Fibroblast of peridontal ligament (primary cell): ENCODE measurements at regions not wholly inside any gene's neighbourhood (a gene's known extent, or its start where the extent isn't known, plus 50 kb on each side); places are given as distances from the start of the nearest gene placed in this dataset.

ENCODE experiments used
- DNase-seq: peaks from one replicate; pipeline ENCODE4 v3.0.0-alpha.2; 2010; ENCODE audit errors: extremely low read depth

DNA sequence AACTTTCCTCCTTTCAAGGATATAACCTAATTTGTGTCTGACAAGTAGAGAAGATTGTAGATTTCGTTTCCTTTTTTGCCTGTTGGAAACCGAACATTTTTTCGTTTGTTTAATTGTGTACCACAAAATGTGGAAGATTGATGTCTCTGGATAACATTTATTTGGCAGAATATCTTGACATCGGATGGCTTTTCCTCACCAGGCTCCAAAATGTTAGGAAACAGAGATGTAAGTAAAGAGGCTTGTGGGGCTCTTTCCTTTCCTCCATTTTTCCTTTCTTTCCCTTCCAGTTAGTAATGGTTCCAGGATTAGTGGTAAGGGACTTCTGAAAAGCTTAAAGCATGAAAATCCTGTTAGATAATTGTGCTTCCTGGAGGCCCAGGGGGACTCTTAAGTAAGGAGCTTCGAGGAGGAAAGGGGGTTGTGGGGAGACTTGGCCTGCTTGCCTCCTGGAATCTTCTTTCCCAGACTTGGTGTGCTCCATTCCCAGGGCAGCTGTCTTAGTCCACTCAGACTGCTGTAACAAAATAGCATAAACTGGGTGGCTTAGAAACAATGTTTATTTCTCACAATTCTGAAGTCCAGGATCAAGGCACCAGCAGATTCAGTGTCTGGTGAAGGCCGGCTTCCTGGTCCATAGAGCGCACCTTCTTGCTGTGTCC lies 243.1 kb upstream of the PWP1 start:
- peak; percentile 53 for DNase-seq

DNA sequence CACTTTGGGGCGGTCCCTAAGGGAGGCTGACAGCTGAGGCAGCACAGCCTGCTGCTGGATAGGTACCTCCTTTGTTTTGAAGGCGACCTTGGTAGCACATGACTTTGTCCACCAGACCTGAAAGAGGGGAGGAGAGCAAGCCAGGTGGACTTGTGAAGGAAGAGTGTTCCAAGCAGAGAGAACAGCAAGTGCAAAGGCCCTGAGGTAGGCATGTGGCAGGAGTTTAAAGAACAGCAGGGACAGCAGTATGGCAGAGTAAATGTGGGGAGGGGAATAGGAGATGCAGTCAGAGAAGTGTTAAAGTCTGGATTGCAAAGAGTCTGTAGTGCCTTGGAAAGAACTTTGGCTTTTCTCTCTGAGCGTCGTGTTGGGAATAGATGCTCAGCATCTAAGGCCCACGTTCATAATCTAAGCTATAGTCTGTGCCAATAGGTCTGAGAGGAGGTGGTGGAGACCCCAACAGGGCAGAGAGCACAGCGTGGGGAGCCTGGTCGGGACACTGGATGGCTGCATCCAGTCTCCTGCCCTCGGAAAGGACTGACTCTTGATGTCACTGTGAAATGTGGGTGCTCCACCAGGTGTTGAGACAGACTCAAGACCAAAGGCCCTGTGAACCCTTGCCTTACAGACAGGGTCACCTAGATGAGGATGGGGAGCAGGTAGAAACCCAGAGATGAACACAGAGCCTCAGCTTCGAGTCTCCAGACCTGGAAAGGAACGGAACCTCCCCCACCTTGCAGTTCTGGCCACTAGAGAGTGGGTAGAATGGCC lies 242.1 kb upstream of the PWP1 start:
- no peak for DNase-seq

DNA sequence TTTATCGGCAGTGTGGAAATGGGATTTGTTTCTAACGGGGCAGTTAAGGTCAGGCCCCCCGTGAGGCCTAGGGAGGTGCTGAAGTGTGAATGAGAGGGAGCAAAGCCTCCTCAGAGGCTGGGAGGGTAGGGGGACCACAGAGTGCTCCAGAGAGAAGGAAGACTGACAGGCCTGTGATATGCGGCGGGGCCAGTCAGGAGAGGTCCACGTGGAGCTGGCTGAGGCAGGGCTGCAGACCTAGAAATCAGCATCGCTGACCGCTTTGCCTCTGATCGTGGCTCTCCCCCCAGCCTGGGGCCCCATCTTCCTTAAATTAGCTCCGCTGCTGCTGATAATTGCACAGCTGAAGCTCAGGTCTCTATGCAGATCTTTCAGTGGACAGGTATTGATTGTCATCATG lies 240.8 kb upstream of the PWP1 start:
- no peak for DNase-seq

DNA sequence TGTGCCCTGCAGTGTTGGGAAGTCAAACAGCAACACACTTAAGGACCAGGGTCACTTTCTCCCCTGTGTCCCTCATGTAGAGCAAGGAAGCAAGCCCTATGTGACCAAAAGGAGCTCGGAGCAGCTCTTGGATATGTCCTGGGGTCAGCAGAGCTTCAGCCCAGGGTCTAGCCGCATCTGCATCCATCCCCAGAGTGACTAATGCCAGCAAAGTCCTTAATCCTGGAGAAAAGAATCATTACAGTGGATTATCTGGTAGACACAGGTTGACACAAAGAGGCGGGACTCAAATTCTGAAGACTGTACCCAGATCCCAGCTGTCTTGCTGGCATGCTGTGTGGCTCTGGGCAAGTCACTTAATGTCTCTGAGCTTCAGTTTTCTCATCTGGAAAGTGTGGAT lies 239.1 kb upstream of the PWP1 start:
- no peak for DNase-seq

DNA sequence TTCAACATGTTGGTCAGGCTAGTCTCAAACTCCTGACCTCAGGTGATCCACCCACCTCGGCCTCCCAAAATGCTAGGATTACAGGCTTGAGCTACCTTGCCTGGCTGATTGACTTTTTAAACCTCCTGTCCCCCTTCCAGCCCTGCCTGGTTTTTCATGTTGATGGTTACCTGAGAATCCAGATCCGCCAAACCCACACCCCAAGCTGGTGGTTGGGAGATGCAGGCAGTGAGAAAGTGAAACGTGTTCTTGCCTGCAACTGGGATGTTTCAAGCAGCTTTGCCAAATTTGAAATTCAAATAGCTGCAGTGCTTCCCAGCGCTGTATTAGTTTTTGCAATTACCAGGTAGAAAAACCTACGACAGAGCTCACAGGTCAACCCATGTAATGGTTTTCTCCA lies 238.3 kb upstream of the PWP1 start:
- no peak for DNase-seq

DNA sequence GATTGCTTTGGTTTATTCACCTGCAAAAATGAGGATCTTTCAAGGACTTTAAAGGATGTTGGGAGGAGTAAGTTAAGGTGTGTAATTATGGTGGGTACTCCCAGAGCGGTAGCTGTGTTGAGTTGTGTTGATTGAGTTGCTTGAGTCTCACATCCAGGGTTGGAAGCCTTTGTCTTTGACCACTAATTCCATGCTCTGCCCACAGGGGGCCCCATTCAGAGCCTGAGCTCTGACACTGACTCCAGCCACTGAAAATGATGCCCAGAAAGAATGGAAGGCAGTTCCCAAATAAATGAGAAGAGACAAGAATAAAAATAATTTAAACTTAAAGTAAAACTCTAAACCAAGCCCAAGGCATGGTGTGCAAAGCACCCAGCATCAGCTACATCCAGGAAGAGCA lies 237.4 kb upstream of the PWP1 start:
- peak; percentile 16 for DNase-seq

DNA sequence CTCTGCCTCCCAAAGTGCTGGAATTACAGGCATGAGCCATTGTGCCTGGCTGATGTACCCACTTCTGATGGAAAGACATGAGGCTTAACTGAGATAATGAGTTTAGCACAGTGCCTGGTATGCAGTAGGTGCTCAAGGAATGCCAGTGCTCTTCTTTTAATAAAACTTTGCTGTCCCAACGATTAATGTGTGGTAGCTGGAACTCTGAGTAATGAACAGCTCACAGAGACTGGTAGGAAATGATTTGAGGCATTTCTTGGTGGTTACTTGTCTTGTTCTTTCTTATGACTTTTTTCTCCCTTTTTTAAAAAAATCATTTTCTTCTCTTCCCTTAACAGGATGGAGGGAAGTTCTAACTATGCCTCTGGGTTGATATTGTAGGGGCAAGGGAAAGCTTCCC lies 235.7 kb upstream of the PWP1 start:
- DNase-seq, result peak; percentile 13

DNA sequence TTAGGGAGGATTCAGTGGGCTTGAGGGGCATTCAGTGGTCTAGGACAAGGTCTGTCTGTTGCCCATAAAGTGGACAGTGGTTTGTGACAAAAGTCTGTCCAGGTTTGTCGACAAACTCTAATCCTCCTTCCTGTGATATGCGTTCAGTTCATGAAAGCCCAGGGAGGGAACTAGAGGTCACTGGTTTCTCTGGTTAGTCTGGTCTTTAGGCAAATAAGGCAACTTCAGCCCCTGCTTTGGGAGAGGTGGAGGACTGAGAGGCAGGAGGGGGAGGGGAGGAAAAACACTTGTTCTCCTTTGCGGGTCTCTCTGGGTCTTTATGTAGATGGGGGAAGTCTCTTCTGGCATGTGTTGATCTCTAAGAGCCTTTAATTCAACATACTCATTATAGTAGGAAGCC lies 235.1 kb upstream of the PWP1 start:
- DNase-seq, result no peak

DNA sequence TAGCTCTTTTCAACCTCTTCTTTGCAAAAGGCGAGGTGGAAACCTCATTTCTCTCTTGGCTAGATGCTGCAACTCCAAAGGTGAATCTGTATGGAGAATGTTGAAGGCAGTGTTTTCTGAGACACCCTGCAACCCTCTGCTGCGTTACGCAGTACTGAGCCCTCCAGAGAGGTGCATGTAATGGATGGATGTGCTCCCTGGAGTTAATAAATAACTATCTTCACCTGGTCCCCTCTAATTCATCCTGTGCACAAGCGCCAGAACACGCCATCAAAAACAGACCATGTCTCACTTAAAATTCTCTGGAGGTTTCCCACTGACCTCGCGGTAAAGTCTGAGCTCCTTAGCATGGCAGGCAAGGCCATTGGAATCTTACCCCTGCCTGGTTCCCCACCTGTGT lies 234.4 kb upstream of the PWP1 start:
- no peak for DNase-seq

DNA sequence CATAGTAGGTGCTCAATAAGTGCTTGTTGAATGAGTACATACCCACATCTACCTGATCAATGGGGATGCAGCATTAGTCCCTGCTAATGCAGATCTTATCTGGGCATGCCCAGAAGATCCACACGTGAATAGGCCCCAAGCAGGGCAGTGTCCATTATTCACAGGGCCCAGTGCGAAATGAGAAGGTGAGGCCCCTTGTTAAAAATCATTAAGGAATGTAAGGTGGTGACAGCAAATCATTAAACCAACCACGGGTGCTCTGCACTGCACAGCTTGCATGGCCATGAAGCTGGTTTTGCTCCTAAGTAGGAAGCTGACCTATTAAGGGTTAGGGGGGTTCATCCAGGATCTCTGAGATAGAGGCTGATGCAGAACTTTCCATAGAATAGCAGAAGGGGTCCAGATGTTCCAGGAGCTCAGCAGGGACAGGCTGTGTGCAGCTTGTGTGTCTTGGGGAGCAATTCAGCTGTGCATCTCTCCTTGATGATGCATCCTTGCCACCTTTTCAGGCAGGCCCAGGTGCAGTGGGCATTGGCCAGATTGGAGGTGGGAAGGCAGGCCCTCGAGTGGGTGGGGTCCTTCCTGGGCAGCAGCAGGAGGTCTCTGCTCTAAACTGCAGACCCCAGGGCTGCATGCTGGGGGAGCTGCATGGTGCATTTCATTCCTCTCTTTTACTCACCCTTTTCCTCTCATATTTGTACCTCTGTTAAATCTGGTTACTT lies 231.3 kb upstream of the PWP1 start:
- DNase-seq, result no peak

DNA sequence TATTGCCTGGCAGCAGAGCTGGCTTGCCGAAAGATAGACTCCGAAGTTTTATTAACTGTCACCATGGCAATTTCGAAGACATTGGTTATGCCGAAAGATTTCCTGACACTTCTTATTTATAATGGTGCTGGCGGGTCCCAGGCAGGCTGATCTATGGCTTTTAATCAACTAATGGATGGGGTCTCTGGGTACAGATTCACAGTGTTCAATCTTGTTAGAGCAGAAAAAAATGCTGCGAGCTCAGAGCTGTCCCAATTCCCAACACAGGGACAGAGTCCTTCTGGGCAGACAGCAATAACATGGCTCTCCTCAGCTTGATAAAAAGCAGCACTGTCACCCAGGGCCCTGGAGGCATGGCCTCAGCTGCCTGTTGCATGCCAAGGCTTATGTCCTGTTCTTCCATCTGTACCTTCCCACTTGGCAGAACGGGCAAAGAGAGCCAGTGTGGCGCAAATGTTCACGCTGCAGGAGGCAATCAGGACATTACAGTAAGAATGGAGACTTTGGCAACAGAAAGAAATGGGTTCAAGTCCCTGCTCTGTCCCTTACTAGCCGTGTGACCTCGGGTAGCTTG lies 228.2 kb upstream of the PWP1 start:
- no peak for DNase-seq

DNA sequence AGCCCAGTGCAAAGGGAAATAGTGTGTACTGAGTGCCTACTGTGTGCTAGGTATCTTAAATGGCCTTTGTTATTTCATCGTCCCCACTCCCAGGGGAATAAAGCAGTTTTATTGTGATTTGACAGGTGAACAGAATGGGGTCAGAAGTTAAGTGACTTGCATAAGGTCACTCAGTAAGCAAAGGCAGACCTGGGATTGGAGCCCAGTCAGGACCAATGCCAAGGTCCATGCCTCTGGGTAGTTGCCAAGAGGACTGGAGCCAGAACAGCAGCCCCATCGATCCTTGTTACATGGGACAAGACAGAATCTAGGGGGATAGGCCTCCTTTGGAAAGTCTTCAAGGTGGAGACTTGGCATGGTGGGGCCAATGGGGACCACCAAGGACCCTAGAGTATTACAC lies 227.4 kb upstream of the PWP1 start:
- DNase-seq, result no peak

DNA sequence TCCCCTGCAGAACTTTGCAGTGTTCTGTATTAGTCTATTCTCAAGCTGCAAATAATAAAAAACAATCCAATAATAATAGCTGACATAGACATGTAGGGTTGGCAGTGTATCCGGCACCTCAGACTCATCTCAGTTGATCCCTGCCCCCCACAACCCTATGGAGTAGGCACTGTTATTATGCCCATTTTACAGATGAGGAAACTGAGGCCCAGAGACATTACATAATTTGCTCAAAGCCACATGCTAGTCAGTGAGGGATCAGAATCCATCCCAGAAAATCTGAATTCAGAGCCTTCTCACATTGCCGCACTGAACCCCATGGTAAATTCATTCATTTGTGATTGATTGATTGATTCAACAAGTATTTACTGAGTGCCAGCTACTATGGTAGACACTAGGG lies 226.6 kb upstream of the PWP1 start:
- no peak for DNase-seq

DNA sequence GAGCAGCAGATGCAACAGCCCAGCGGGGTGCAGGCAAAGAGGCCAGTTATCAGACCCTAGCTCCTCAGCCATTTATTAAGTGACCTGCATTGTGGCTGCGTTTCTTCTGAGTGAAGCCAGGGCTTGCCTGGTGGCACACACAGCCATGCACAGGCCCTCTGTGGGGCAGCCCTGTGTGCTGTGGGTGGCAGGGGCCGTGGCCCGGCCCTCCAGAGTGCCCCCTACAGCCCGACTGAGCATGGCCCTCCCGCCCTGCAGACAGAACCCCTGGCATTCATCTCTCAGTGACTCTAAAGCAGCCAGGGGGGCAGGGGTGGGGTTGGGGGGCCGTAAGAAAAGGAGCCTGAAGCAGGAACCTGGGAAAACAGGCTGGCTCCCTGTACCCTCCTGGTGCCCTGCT lies 226.0 kb upstream of the PWP1 start:
- no peak for DNase-seq

DNA sequence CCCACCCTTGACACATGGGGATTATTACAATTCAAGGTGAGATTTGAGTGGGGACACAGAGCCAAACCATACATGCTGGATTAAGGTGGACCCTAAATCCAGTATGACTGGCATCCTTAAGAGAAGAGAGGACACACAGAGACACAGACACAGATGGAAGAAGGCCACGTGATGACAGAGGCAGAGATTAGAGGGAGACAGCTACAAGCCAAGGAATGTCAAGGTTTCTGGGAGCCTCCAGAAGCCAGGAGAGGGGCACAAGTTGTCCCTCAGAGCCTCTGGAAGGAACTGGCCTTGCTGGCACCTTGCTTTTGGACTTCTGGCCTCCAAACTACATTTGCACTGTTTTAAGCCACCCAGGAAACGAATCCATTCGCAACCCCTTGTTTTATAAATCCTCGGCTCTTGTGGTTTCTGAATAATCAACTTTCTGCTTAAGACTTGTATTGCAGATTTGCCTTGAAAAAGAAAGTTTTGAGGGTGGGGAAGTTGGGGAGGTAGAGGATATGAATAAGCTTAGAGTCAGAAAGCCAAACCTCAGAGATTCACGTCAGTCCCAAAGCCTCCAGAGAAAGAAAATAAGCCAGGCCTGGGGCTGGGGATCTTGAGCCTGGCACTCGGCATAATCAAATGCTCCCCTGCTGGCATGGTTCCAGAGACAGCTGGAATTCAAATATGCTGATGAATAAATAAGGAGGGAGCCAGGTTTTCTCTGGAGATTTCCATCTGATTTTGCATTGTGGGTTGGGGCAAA lies 224.2 kb upstream of the PWP1 start:
- peak; percentile 87 for DNase-seq

DNA sequence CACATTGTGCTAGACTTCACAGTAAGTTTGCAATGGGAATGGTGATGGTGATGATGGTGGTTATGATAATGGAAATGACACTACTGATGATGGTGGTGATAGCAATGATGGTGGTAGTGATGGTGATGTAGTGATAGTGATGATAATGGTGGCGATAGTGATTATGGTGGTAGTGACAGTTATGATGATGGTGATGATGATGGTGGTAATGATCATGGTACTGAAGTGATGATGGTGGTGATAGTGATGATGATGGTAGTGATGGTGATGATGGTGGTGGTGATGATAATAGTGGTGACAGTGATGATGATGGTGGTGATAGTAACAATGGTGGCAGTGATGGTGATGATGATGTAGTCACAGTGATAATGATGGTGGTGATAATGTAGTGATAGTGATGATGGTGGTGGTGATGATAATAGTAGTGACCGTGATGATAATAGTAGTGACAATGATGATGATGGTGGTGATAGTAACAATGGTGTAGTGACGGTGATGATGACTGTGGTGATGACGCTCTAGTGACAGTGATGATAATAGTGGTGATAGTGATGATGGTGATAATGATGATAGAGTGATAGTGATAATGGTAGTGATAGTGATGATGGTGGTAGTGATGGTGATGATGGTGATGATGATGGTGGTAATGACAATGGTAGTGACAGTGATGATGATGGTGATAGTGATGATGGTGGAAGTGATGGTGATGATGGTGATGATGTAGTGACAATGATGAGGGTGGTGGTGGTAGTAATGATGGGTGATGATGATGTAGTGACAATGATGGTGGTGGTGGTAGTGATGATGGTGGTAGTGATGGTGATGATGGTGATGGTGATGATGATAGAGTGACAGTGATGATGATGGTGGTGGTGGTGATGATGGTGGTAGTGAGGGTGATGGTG lies 222.9 kb upstream of the PWP1 start:
- DNase-seq, result no peak

DNA sequence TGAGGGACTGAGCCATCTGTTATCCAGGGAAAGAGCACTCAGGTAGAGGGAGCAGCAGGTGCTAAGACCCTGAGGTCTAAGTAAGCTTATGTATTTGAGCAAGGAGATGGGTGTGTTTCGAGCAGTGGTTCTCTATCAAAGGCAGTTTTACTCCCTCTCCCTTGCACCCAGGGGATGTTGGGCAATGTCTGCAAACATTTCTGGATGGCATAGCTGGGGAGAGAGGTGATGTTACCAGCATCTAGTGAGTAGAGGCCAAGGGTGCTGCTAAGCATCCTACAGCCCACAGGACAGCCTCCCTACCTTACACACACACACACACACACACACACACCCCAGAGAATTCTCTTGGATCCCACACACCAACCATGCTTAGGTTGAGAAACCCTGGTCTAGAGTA lies 221.0 kb upstream of the PWP1 start:
- no peak for DNase-seq

DNA sequence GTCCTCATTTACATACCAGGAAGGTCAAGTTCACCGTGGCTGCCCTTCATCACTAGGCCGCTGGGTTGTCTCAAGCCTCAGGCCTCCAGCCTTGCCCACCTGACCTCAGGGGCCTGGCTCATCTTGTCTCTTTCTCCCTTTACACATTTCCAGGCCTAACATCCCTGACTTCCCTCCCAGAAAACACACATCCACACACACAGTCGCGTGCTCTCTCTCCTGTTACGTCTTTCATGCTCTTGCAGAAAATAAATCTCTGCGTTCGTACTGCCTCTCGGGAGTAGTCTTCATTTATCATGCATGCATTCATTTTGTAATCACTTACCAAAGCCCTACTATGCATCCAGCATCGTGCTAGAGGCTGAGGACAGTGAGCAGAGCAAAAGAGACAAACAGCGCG lies 220.0 kb upstream of the PWP1 start:
- DNase-seq, result no peak

DNA sequence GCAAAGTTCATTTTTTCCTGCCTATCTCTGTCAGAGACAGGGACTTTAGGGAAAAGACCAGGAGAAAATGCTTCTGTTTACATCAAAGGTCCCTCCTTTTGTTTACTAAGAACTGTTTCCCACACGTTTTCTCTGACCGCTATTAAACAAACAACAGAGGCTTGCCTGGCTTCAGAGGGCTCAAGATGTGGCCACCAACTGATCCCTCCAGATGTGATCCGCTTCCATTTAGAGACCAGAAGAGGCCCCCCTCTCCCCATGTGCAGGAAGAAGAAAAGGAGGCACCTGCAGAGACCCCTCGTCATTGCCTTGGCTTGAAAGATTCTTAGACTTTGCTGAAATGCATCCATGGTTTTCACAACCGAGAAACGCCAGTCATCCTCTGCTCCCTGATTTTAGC lies 217.9 kb upstream of the PWP1 start:
- no peak for DNase-seq

DNA sequence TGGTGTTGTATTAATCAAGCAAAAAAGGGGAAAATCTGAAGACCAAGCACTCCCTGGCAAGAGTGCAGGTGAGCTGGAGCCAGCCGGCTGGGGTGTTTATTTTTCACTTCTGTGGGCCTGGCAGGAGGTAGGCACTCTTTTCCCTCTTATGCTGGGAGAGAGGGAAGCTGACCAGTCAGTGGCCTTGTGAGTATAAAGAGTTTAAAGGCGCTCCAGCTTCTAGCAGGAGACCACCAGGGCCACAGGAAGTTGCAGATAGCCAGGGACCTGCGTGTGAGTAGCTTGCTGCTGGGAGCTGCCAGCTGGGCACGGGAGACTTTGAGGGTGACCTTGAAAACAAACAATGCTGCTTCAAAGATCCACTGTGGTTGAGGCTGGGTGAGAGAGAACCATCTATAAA lies 217.4 kb upstream of the PWP1 start:
- DNase-seq, result no peak

DNA sequence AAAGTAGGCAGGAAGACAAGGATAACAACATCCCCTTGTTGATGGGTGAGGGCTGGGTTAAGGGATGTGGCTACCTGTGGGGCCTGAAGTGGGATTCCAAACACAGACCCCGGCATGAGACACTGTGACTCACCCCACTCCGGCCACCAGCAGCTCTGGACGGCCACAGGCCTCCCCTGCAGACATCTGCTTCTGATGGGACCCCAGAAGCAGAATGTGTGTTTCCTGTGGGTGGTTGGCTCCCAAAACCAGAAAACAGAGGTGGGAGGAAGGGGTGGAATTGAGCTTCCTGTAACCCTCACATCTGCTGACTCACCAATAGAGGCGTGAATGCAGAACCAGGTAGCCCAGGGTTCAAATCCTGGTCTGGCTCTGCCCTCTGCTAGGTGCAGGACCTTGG lies 216.6 kb upstream of the PWP1 start:
- DNase-seq, result no peak
